ENCODE measurements at regions not wholly inside any gene's neighbourhood (a gene's known extent, or its start where the extent isn't known, plus 50 kb on each side); places are given as distances from the start of the nearest gene placed in this dataset.

DNA sequence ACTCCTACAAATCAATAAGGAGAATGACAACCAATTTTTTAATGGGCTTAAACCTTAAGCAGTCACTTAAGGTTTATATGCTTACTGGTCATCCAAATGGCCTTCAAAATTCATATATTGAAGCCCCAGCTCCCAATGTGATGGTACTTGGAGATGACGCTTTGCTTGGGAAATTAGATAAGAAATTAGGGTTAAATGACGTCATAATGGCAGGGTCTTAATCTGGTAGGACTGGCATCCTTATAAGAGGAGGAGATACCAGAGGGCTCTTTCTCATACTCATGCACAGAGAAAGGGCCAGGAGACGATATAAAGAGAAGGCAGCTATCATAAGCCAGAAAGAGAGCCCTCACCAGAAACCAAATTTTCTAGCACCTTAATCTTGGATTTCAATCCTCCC lies 350.8 kb upstream of the NFE2L3 start:
- TF ChIP-seq POLR2AphosphoS5 (IDR thresholded peaks at IDR 0.05; ENCODE audit: borderline replicate concordance, low read depth, low read length) (no peak), FOXP2 (optimal IDR thresholded peaks at IDR 0.05; ENCODE audit: control extremely low read depth, extremely low read length, insufficient read depth) (no peak)

All from SK-N-MC (cell line).